Tibial nerve (tissue), 4 donors: ENCODE measurements at regions not wholly inside any gene's neighbourhood (a gene's known extent, or its start where the extent isn't known, plus 50 kb on each side); places are given as distances from the start of the nearest gene placed in this dataset.

Source experiments
- DNase-seq, 2 donors: peaks; one replicate each; pipeline ENCODE4 v3.0.0-alpha.2; 2019; ENCODE audit warnings: low spot score in 2 of 2
- H3K27ac ChIP-seq, 4 donors: fragments of 200-600 bp; sonication (generic) in 3 of 4; one replicate each; pipeline ENCODE4 v1.5.1; 2017 to 2019; ENCODE audit warnings: mild to moderate bottlenecking in 1 of 4
- H3K27me3 ChIP-seq, 2 donors: fragments of 200-600 bp; sonication (generic) in 1 of 2; one replicate each; pipeline versions ENCODE4 v1.5.1 to v1.6.0; 2017 to 2019
- H3K36me3 ChIP-seq, 3 donors: fragments of 200-600 bp; sonication (generic); one replicate each; pipeline ENCODE4 v1.5.1; 2018 to 2019
- H3K4me1 ChIP-seq, 4 donors: fragments of 200-600 bp; sonication (generic) in 3 of 4; one replicate each; pipeline ENCODE4 v1.5.1; 2017 to 2019
- H3K4me3 ChIP-seq, 4 donors: fragments of 200-600 bp; sonication (generic) in 3 of 4; one replicate each; pipeline ENCODE4 v1.5.1; 2017 to 2019; ENCODE audit warnings: mild to moderate bottlenecking in 1 of 4, moderate library complexity in 1 of 4
- H3K9me3 ChIP-seq, 4 donors: fragments of 200-600 bp; sonication (generic) in 3 of 4; one replicate each; pipeline ENCODE4 v1.5.1; 2017 to 2019
- CTCF ChIP-seq, 5 experiments: fragments of 200-600 bp in 3 of 5; fragments of 450-650 bp in 2 of 5; sonication (generic) in 3 of 5; IDR thresholded peaks; one replicate each; pipeline ENCODE4 v1.5.1; 2016 to 2019; ENCODE audit warnings: antibody characterized with exemption in 5 of 5, mild to moderate bottlenecking in 3 of 5, moderate library complexity in 2 of 5
- EP300 ChIP-seq, 2 donors: sonication (generic); formaldehyde crosslinking; IDR thresholded peaks; one replicate each; pipeline ENCODE4 v1.6.1; 2017; ENCODE audit warnings: antibody characterized with exemption in 2 of 2, mild to moderate bottlenecking in 1 of 2
- POLR2A ChIP-seq, 2 donors: fragments of 450-650 bp; IDR thresholded peaks; one replicate each; pipeline ENCODE4 v1.6.1; 2017; ENCODE audit warnings: antibody characterized with exemption in 2 of 2, mild to moderate bottlenecking in 2 of 2, moderate library complexity in 2 of 2
- WGBS, 2 donors: methylation state at CpG; one replicate each; pipeline ENCODE4 v1.1.5; 2018; 5-methylcytosine and 5-hydroxymethylcytosine counted together

- Histone ChIP-seq H3K27ac (no peak overlapping the region), H3K27me3 (no peaks in the 10 kb centered on the region), H3K9me3 (no peaks in the 10 kb centered on the region), H3K4me3 (no peak overlapping the region), H3K36me3 (no peaks in the 10 kb centered on the region), H3K4me1 (no peaks in the 10 kb centered on the region)
- WGBS, 2 donors: 38 to 67% methylated on average over 2 of the region's 2 CpGs
- TF ChIP-seq CTCF (IDR thresholded peaks at IDR 0.05): no peak
- no peak for TF ChIP-seq POLR2A (IDR thresholded peaks at IDR 0.05)
- TF ChIP-seq EP300 (IDR thresholded peaks at IDR 0.05): no peak
- DNase-seq: no peak
Measured at GRCh38 chr5:171622010-171622409, 163.6 kb upstream of the SMIM23 start.

- H3K36me3 ChIP-seq: no peaks in the 10 kb centered on the region
- no peak overlapping the region for H3K4me3 ChIP-seq
- H3K4me1 ChIP-seq: no peaks in the 10 kb centered on the region
- 73 to 76% methylated on average over 2 of the region's 2 CpGs for WGBS, 2 donors
- no peaks in the 10 kb centered on the region for H3K9me3 ChIP-seq
- TF ChIP-seq POLR2A (IDR thresholded peaks at IDR 0.05) (no peak), CTCF (IDR thresholded peaks at IDR 0.05) (no peak), EP300 (IDR thresholded peaks at IDR 0.05) (no peak)
- no peaks in the 10 kb centered on the region for H3K27me3 ChIP-seq
- H3K27ac ChIP-seq: no peak overlapping the region
- DNase-seq: no peak
Measured at GRCh38 chr5:171623107-171623506, 162.5 kb upstream of the SMIM23 start.

- Histone ChIP-seq H3K9me3 (no peaks in the 10 kb centered on the region), H3K4me3 (no peak overlapping the region), H3K27ac (no peak overlapping the region), H3K27me3 (no peaks in the 10 kb centered on the region), H3K4me1 (no peaks in the 10 kb centered on the region), H3K36me3 (no peaks in the 10 kb centered on the region)
- 55 to 77% methylated on average over 3 to 11 of the region's 11 CpGs for WGBS, 2 donors
- DNase-seq: no peak
- TF ChIP-seq EP300 (IDR thresholded peaks at IDR 0.05) (no peak), POLR2A (IDR thresholded peaks at IDR 0.05) (no peak), CTCF (IDR thresholded peaks at IDR 0.05) (no peak)
Measured at GRCh38 chr5:171623551-171624097, 162.0 kb upstream of the SMIM23 start.

GRCh38 chr5:171624396-171624795 is 161.2 kb upstream of the SMIM23 start:
- no peak overlapping the region for H3K27ac ChIP-seq
- H3K27me3 ChIP-seq: no peaks in the 10 kb centered on the region
- H3K9me3 ChIP-seq: no peaks in the 10 kb centered on the region
- DNase-seq: no peak
- H3K4me1 ChIP-seq: peaks cover 0 to 5% (median 0%) of the 10 kb centered on the region in 4 donors
- no peak for TF ChIP-seq CTCF (IDR thresholded peaks at IDR 0.05)
- no peak for TF ChIP-seq EP300 (IDR thresholded peaks at IDR 0.05)
- no peak for TF ChIP-seq POLR2A (IDR thresholded peaks at IDR 0.05)
- 51 to 63% methylated on average over 5 of the region's 5 CpGs for WGBS, 2 donors
- H3K4me3 ChIP-seq: no peak overlapping the region
- no peaks in the 10 kb centered on the region for H3K36me3 ChIP-seq

GRCh38 chr5:171625646-171626045 is 160.0 kb upstream of the SMIM23 start:
- Histone ChIP-seq H3K4me1 (peaks cover 0 to 15% (median 2%) of the 10 kb centered on the region in 4 donors), H3K4me3 (no peak overlapping the region), H3K9me3 (no peaks in the 10 kb centered on the region), H3K27me3 (no peaks in the 10 kb centered on the region), H3K36me3 (no peaks in the 10 kb centered on the region), H3K27ac (no peak overlapping the region)
- no peak for DNase-seq
- TF ChIP-seq EP300 (IDR thresholded peaks at IDR 0.05) (no peak), CTCF (IDR thresholded peaks at IDR 0.05) (no peak)
- 83 to 89% methylated on average over 10 of the region's 10 CpGs for WGBS, 2 donors
